ENCODE measurements at regions not wholly inside any gene's neighbourhood (a gene's known extent, or its start where the extent isn't known, plus 50 kb on each side); places are given as distances from the start of the nearest gene placed in this dataset.

GRCh38 chr21:20647607-20648006, 350.6 kb upstream of the NCAM2 start:
- Histone ChIP-seq H3K79me2 (ENCODE audit: insufficient read depth, low read length) (no peaks in the 10 kb centered on the region), H4K20me1 (ENCODE audit: insufficient read depth, low read length) (no peaks in the 10 kb centered on the region), H3K4me3 (ENCODE audit: insufficient read depth, low read depth, low read length) (no peak overlapping the region), H2AFZ (ENCODE audit: low read depth, low read length) (no peak overlapping the region), H3K9ac (ENCODE audit: low read length) (no peak overlapping the region), H3K36me3 (ENCODE audit: insufficient read depth, low read length) (no peaks in the 10 kb centered on the region), H3K4me1 (ENCODE audit: insufficient read depth, low read length) (no peaks in the 10 kb centered on the region), H3K9me3 (ENCODE audit: insufficient read depth, low read depth, low read length) (peaks cover 6% of the 10 kb centered on the region), H3K27me3 (ENCODE audit: insufficient read depth, low read length) (no peaks in the 10 kb centered on the region), H3K4me2 (ENCODE audit: low read length) (peak overlapping the region; percentile 36), H3K27ac (ENCODE audit: low read depth, low read length) (no peak overlapping the region)
- H3K27me3 Mint-ChIP-seq (ENCODE audit: low read depth, unreplicated experiment): no peaks in the 10 kb centered on the region
- no peak overlapping the region for H3K27ac Mint-ChIP-seq (ENCODE audit: unreplicated experiment)
- FAIRE-seq (no peak), DNase-seq (ENCODE audit: low read depth) (no peak)
- peaks cover 8% of the 10 kb centered on the region for H3K4me1 Mint-ChIP-seq (ENCODE audit: low read depth, unreplicated experiment)
- H3K9me3 Mint-ChIP-seq (ENCODE audit: unreplicated experiment): peaks cover 3% of the 10 kb centered on the region
- no peaks in the 10 kb centered on the region for H3K36me3 Mint-ChIP-seq (ENCODE audit: low read depth, unreplicated experiment)
- TF ChIP-seq, protein P1, sequence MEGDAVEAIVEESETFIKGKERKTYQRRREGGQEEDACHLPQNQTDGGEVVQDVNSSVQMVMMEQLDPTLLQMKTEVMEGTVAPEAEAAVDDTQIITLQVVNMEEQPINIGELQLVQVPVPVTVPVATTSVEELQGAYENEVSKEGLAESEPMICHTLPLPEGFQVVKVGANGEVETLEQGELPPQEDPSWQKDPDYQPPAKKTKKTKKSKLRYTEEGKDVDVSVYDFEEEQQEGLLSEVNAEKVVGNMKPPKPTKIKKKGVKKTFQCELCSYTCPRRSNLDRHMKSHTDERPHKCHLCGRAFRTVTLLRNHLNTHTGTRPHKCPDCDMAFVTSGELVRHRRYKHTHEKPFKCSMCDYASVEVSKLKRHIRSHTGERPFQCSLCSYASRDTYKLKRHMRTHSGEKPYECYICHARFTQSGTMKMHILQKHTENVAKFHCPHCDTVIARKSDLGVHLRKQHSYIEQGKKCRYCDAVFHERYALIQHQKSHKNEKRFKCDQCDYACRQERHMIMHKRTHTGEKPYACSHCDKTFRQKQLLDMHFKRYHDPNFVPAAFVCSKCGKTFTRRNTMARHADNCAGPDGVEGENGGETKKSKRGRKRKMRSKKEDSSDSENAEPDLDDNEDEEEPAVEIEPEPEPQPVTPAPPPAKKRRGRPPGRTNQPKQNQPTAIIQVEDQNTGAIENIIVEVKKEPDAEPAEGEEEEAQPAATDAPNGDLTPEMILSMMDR (IDR thresholded peaks at IDR 0.05; ENCODE audit: insufficient read depth, low read depth, low read length): no peak
- no peak for TF ChIP-seq EZH2 (IDR thresholded peaks at IDR 0.05; ENCODE audit: insufficient read depth, low read length)
- no peak overlapping the region for H3K4me3 Mint-ChIP-seq (ENCODE audit: unreplicated experiment)

- DNase-seq (ENCODE audit: low read depth) (no peak), FAIRE-seq (no peak)
- H3K9ac ChIP-seq (ENCODE audit: low read length): no peak overlapping the region
- H3K4me3 Mint-ChIP-seq (ENCODE audit: unreplicated experiment): no peak overlapping the region
- H3K27ac Mint-ChIP-seq (ENCODE audit: unreplicated experiment): no peak overlapping the region
- H3K4me1 Mint-ChIP-seq (ENCODE audit: low read depth, unreplicated experiment): peaks cover 8% of the 10 kb centered on the region
- H3K79me2 ChIP-seq (ENCODE audit: insufficient read depth, low read length): no peaks in the 10 kb centered on the region
- TF ChIP-seq EZH2 (IDR thresholded peaks at IDR 0.05; ENCODE audit: insufficient read depth, low read length): no peak
- TF ChIP-seq, protein P1 (IDR thresholded peaks at IDR 0.05; ENCODE audit: insufficient read depth, low read depth, low read length): no peak
- H3K36me3 Mint-ChIP-seq (ENCODE audit: low read depth, unreplicated experiment): no peaks in the 10 kb centered on the region
- no peaks in the 10 kb centered on the region for H4K20me1 ChIP-seq (ENCODE audit: insufficient read depth, low read length)
- no peak overlapping the region for H3K4me2 ChIP-seq (ENCODE audit: low read length)
- no peak overlapping the region for H3K27ac ChIP-seq (ENCODE audit: low read depth, low read length)
- no peaks in the 10 kb centered on the region for H3K36me3 ChIP-seq (ENCODE audit: insufficient read depth, low read length)
- no peaks in the 10 kb centered on the region for H3K27me3 ChIP-seq (ENCODE audit: insufficient read depth, low read length)
- no peaks in the 10 kb centered on the region for H3K27me3 Mint-ChIP-seq (ENCODE audit: low read depth, unreplicated experiment)
- peaks cover 6% of the 10 kb centered on the region for H3K9me3 ChIP-seq (ENCODE audit: insufficient read depth, low read depth, low read length)
- H2AFZ ChIP-seq (ENCODE audit: low read depth, low read length): no peak overlapping the region
- H3K4me1 ChIP-seq (ENCODE audit: insufficient read depth, low read length): no peaks in the 10 kb centered on the region
- H3K9me3 Mint-ChIP-seq (ENCODE audit: unreplicated experiment): peaks cover 3% of the 10 kb centered on the region
- H3K4me3 ChIP-seq (ENCODE audit: insufficient read depth, low read depth, low read length): no peak overlapping the region
Measured at GRCh38 chr21:20649231-20649630, 349.0 kb upstream of the NCAM2 start.

GRCh38 chr21:20652846-20653245, 345.4 kb upstream of the NCAM2 start:
- DNase-seq (ENCODE audit: low read depth): no peak
- H3K27me3 Mint-ChIP-seq (ENCODE audit: low read depth, unreplicated experiment): no peaks in the 10 kb centered on the region
- Histone ChIP-seq H3K4me3 (ENCODE audit: insufficient read depth, low read depth, low read length) (no peak overlapping the region), H3K9ac (ENCODE audit: low read length) (no peak overlapping the region), H3K4me1 (ENCODE audit: insufficient read depth, low read length) (no peaks in the 10 kb centered on the region), H2AFZ (ENCODE audit: low read depth, low read length) (no peak overlapping the region), H3K27ac (ENCODE audit: low read depth, low read length) (no peak overlapping the region), H3K79me2 (ENCODE audit: insufficient read depth, low read length) (no peaks in the 10 kb centered on the region), H3K27me3 (ENCODE audit: insufficient read depth, low read length) (no peaks in the 10 kb centered on the region), H4K20me1 (ENCODE audit: insufficient read depth, low read length) (no peaks in the 10 kb centered on the region), H3K4me2 (ENCODE audit: low read length) (no peak overlapping the region), H3K9me3 (ENCODE audit: insufficient read depth, low read depth, low read length) (peaks cover 5% of the 10 kb centered on the region), H3K36me3 (ENCODE audit: insufficient read depth, low read length) (no peaks in the 10 kb centered on the region)
- FAIRE-seq: no peak
- no peaks in the 10 kb centered on the region for H3K4me1 Mint-ChIP-seq (ENCODE audit: low read depth, unreplicated experiment)
- TF ChIP-seq, protein P1 (IDR thresholded peaks at IDR 0.05; ENCODE audit: insufficient read depth, low read depth, low read length): no peak
- TF ChIP-seq EZH2 (IDR thresholded peaks at IDR 0.05; ENCODE audit: insufficient read depth, low read length): no peak
- no peaks in the 10 kb centered on the region for H3K36me3 Mint-ChIP-seq (ENCODE audit: low read depth, unreplicated experiment)
- no peak overlapping the region for H3K27ac Mint-ChIP-seq (ENCODE audit: unreplicated experiment)
- H3K9me3 Mint-ChIP-seq (ENCODE audit: unreplicated experiment): no peaks in the 10 kb centered on the region
- H3K4me3 Mint-ChIP-seq (ENCODE audit: unreplicated experiment): no peak overlapping the region

Measured in astrocyte (in vitro differentiated cells and primary cell).